ENCODE measurements at regions not wholly inside any gene's neighbourhood (a gene's known extent, or its start where the extent isn't known, plus 50 kb on each side); places are given as distances from the start of the nearest gene placed in this dataset.

- no peak overlapping the region for H3K4me3 ChIP-seq (replicated peaks; ENCODE audit: low read depth, low read length)
- no peak for TF ChIP-seq CTCF (IDR thresholded peaks at IDR 0.05; ENCODE audit: low read depth, low read length, missing control alignments)
- DNase-seq (ENCODE audit: extremely low read depth, low read depth), result no peak
These were observed 121.1 kb upstream of the DEPDC1 start for GRCh38 chr1:68617942-68618341.

GRCh38 chr1:68620571-68620970, 123.7 kb upstream of the DEPDC1 start:
- DNase-seq (ENCODE audit: extremely low read depth, low read depth), result no peak
- TF ChIP-seq CTCF (IDR thresholded peaks at IDR 0.05; ENCODE audit: low read depth, low read length, missing control alignments), result no peak

GRCh38 chr1:68623700-68624099, 126.8 kb upstream of the DEPDC1 start:
- H3K4me3 ChIP-seq (replicated peaks; ENCODE audit: low read depth, low read length), result no peak overlapping the region
- no peak for TF ChIP-seq CTCF (IDR thresholded peaks at IDR 0.05; ENCODE audit: low read depth, low read length, missing control alignments)
- DNase-seq (ENCODE audit: extremely low read depth, low read depth), result no peak

More at GRCh38 chr1:68620571-68620970, 123.7 kb upstream of the DEPDC1 start:
- no peak overlapping the region for H3K4me3 ChIP-seq (replicated peaks; ENCODE audit: low read depth, low read length)

GRCh38 chr1:68624233-68624632, 127.4 kb upstream of the DEPDC1 start:
- H3K4me3 ChIP-seq (replicated peaks; ENCODE audit: low read depth, low read length), result no peak overlapping the region
- TF ChIP-seq CTCF (IDR thresholded peaks at IDR 0.05; ENCODE audit: low read depth, low read length, missing control alignments), result no peak
- DNase-seq (ENCODE audit: extremely low read depth, low read depth), result no peak

- no peak for TF ChIP-seq CTCF (IDR thresholded peaks at IDR 0.05; ENCODE audit: low read depth, low read length, missing control alignments)
- DNase-seq (ENCODE audit: extremely low read depth, low read depth), result no peak
- no peak overlapping the region for H3K4me3 ChIP-seq (replicated peaks; ENCODE audit: low read depth, low read length)
These were observed 128.7 kb upstream of the DEPDC1 start for GRCh38 chr1:68625624-68626023.

GRCh38 chr1:68633141-68633919, 136.4 kb upstream of the DEPDC1 start:
- TF ChIP-seq CTCF (IDR thresholded peaks at IDR 0.05; ENCODE audit: low read depth, low read length, missing control alignments), result no peak
- no peak overlapping the region for H3K4me3 ChIP-seq (replicated peaks; ENCODE audit: low read depth, low read length)
- no peak for DNase-seq (ENCODE audit: extremely low read depth, low read depth)

GRCh38 chr1:68644504-68644903, 147.6 kb upstream of the DEPDC1 start:
- no peak for DNase-seq (ENCODE audit: extremely low read depth, low read depth)
- TF ChIP-seq CTCF (IDR thresholded peaks at IDR 0.05; ENCODE audit: low read depth, low read length, missing control alignments), result no peak

More at GRCh38 chr1:68644504-68644903, 147.6 kb upstream of the DEPDC1 start:
- no peak overlapping the region for H3K4me3 ChIP-seq (replicated peaks; ENCODE audit: low read depth, low read length)
